HG02852 (cell line): ENCODE measurements at regions not wholly inside any gene's neighbourhood (a gene's known extent, or its start where the extent isn't known, plus 50 kb on each side); places are given as distances from the start of the nearest gene placed in this dataset.

ENCODE experiments used
- ATAC-seq: cut with Tn5 transposase; IDR thresholded peaks from one replicate; pipeline ENCODE4 v1.9.1; 2021; ENCODE audit warnings: mild to moderate bottlenecking, moderate library complexity; ENCODE audit not compliant: unreplicated experiment

GRCh38 chrX:78496483-78496882 is 162.6 kb downstream of the RTL3 start:
- no peak for ATAC-seq

GRCh38 chrX:78493180-78493579 is 165.8 kb upstream of the CYSLTR1 start:
- peak; percentile 85 for ATAC-seq

DNA sequence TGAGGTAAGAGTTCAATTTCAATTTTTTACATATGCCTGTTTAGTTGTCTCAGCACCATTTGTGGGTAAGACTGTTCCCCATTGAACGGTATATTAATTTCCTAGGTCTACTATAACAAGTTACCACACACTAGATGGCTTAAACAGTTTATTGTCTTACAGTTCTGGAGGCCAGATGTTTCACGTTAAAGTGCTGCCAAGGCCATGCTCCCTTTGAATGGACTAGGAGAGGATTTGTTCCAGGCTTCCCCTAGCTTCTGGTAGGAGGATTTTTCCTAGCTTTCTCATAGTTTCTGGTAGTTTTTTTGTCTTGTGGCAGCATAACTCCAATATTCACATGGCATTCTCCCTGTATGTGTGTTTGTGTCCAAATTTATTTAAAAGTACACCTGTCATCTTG is 149.3 kb upstream of the CYSLTR1 start:
- no peak for ATAC-seq

DNA sequence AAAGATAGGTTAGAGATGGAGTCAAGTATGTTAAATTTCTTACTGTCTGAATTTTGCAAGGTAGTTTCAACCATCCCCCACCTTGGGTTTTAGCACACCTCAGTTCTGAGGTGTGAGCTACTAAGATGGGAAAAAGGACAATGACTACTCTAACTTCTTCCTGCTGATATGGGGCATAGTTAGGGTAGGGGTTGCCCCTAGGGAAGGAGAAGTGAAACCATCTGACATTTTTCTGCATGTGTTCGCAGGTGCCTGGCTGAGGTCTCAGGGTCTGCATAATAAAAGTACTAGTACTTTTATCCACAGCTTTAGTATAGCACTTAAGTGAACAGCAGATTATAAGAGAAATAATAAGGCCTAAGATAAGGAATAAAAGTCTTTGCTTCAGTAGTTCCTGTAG is 129.5 kb upstream of the CYSLTR1 start:
- ATAC-seq: no peak

GRCh38 chrX:78455901-78456300 is 128.5 kb upstream of the CYSLTR1 start:
- ATAC-seq: no peak

DNA sequence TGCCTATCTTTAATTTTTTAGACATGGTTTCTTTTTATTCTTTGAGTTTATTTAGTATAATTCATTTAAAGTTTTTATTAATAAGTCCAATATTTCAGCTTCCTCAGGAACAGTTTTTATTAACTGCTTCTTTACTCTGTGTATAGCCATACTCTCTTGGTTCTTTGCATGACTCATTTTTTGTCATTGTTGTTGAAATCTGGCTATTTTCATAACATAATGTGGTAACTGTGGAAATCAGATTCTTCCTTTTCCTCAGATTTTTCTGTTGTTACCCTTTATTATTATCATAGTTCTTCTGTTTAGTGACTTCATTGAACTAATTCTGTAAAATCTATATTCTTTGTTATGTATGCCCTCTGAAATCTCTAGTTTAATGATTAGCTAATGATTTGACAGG is 124.9 kb upstream of the CYSLTR1 start:
- ATAC-seq: no peak

DNA sequence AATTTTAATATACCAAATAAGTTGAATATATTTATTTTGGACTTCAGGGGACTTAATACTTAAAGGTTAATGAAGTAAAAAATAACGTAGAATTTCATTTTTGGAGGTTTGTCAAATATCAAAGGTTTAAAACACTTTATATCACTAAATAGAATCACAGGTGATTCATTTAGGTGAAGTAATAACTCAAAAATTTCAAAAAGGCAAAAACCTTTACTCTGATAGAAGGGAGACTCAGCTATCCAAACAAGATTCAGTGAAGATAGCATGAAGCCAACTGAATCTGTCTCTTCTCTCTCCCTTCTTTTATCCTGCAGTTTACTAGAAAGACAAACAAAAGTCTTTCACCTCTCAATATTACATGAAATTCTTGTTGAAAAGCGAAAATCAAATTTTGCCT is 110.2 kb upstream of the CYSLTR1 start:
- no peak for ATAC-seq

GRCh38 chrX:78429172-78429571 is 101.8 kb upstream of the CYSLTR1 start:
- ATAC-seq: no peak

DNA sequence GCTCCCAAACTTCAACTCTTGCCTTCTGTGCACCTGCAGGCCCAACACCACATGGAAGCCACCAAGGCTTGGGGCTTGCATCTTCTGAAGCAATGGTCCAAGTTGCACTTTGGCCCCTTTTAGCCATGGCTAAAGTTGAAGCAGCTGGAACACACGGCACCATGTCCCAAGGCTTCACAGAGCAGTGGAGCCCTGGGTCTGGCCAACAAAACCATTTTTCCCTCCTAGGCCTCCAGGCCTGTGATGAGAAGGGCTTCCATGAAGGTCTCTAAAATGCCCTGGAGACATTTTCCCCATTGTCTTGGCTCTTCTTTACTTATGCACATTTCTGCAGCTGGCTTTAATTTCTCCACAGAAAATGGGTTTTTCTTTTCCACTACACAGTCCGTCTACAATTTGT is 61.3 kb upstream of the CYSLTR1 start:
- ATAC-seq: no peak

- no peak for ATAC-seq
Observed at GRCh38 chrX:78387364-78387763, 60.0 kb upstream of the CYSLTR1 start.

DNA sequence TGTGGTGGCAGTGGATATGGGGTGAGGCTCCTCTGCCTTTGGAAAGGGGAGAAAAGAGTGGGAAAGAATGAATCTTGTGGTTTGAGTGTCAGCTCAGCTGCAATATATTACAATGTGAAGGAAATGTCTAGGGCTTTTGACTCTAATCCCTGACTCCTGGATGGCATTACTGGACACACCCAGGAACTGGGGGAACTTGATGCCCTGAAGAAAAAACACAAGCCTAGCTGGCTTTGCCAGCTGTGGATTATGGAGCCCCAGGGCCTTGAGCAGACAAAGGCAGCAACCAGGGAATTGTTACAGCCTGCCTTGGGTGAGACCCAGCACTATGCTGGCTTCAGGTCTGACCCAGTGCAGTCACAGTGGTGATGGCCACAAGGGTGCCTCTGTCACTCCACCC is 57.1 kb upstream of the CYSLTR1 start:
- ATAC-seq: no peak

GRCh38 chrX:78383594-78383993 is 56.2 kb upstream of the CYSLTR1 start:
- ATAC-seq: no peak

GRCh38 chrX:78378476-78379115 is 51.2 kb upstream of the CYSLTR1 start:
- no peak for ATAC-seq
